GM12878 (cell line): ENCODE measurements at regions not wholly inside any gene's neighbourhood (a gene's known extent, or its start where the extent isn't known, plus 50 kb on each side); places are given as distances from the start of the nearest gene placed in this dataset.

Source experiments
- ATAC-seq: fragments of 200-7000 bp; cut with Tn5 transposase; 3 replicates; pipeline ENCODE4 v1.9.1; 2020; ENCODE audit warnings: mild to moderate bottlenecking, moderate library complexity
- BruUV-seq: library from RNA; stranded (reverse); fragments of 400-500 nt; replicated peaks from 2 replicates; lab custom pipeline; 2021; lab: Mats Ljungman, UMichigan
- CTCF ChIA-PET: fragments of 300-600 bp; sonication (Branson Sonifier 250); formaldehyde crosslinking; extraction: SDS; loops from one replicate; lab custom pipeline; 2021; ENCODE audit warnings: inconsistent platforms; lab: Yijun Ruan, JAX
- POLR2A ChIA-PET: fragments of 350-600 bp; formaldehyde crosslinking; extraction: SDS; loops from one replicate; lab custom pipeline; 2021; ENCODE audit warnings: inconsistent platforms; lab: Charles Lee
- RAD21 ChIA-PET: fragments of 300-600 bp; sonication (Branson Sonifier 250); formaldehyde crosslinking; loops from one replicate; lab custom pipeline; 2023; ENCODE audit warnings: antibody characterized with exemption; ENCODE audit not compliant: unreplicated experiment; lab: Charles Lee
- SMC1A ChIA-PET: fragments of 300-600 bp; sonication (Branson Sonifier 250); formaldehyde crosslinking; loops from one replicate; lab custom pipeline; 2023; ENCODE audit not compliant: unreplicated experiment, uncharacterized antibody; lab: Charles Lee
- DNase-seq: peaks from one replicate; pipeline ENCODE4 v3.0.0-alpha.2; 2011; ENCODE audit warnings: low read depth, low spot score
- FAIRE-seq: peaks from 3 replicates; lab custom pipeline; 2011; peaks lifted over from hg19 to GRCh38; lab: Jason Lieb, UNC
- H2AFZ ChIP-seq: 2 replicates; pipeline ENCODE4 v1.6.0; 2011; ENCODE audit warnings: low read depth, low read length, control low read depth; ENCODE audit not compliant: control insufficient read depth
- H3K27ac ChIP-seq: 2 replicates; pipeline ENCODE4 v1.5.1; 2011; ENCODE audit warnings: control low read depth; ENCODE audit not compliant: control insufficient read depth, insufficient read depth
- H3K27me3 ChIP-seq, 2 experiments: replicated peaks in 1 of 2; 2 replicates each; pipeline versions ENCODE4 v1.6.0 to v1.6.1; 2011; ENCODE audit warnings: low read length in 1 of 2; ENCODE audit not compliant: control insufficient read depth in 2 of 2, insufficient read depth in 2 of 2
- H3K36me3 ChIP-seq, 2 experiments: 2 replicates each; pipeline ENCODE4 v1.5.1; 2011; ENCODE audit warnings: low read length in 1 of 2; ENCODE audit not compliant: control insufficient read depth in 2 of 2, insufficient read depth in 2 of 2
- H3K4me1 ChIP-seq: 2 replicates; pipeline ENCODE4 v1.6.1; 2011; ENCODE audit warnings: mild to moderate bottlenecking, low read length, moderate library complexity, mixed read lengths; ENCODE audit not compliant: control insufficient read depth, insufficient read depth
- H3K4me2 ChIP-seq: 2 replicates; pipeline ENCODE4 v1.6.0; 2011; ENCODE audit warnings: control low read depth; ENCODE audit not compliant: control insufficient read depth, insufficient read depth
- H3K4me3 ChIP-seq: fragments of 200-600 bp; sonication (generic); 2 replicates; pipeline ENCODE4 v1.5.1; 2016
- H3K79me2 ChIP-seq: 2 replicates; pipeline ENCODE4 v1.6.0; 2011; ENCODE audit warnings: low read length; ENCODE audit not compliant: control insufficient read depth, insufficient read depth
- H3K9ac ChIP-seq: 2 replicates; pipeline ENCODE4 v1.8.0; 2011; ENCODE audit warnings: low read length, control low read depth, mixed read lengths; ENCODE audit not compliant: control insufficient read depth, insufficient read depth
- H3K9me3 ChIP-seq: replicated peaks from 3 replicates; pipeline ENCODE4 v1.5.1; 2011; ENCODE audit warnings: mild to moderate bottlenecking, low read length; ENCODE audit not compliant: control insufficient read depth, insufficient read depth
- H4K20me1 ChIP-seq: 2 replicates; pipeline ENCODE4 v1.6.0; 2011; ENCODE audit not compliant: control insufficient read depth, insufficient read depth
- BCL3 ChIP-seq: IDR thresholded peaks from 2 replicates; pipeline ENCODE4 v1.6.1; 2011; ENCODE audit warnings: borderline replicate concordance, low read depth, mild to moderate bottlenecking, moderate library complexity, low read length; ENCODE audit not compliant: insufficient read depth, poor library complexity, severe bottlenecking
- EZH2 ChIP-seq: IDR thresholded peaks from 2 replicates; pipeline ENCODE4 v1.6.1; 2012; ENCODE audit warnings: low read depth, mild to moderate bottlenecking, control low read depth, inconsistent platforms, low read length, borderline replicate concordance; ENCODE audit not compliant: control insufficient read depth
- HDAC2 ChIP-seq: fragments of 200-600 bp; sonication (generic); IDR thresholded peaks from 2 replicates; pipeline ENCODE4 v1.6.1; 2017
- HDAC6 ChIP-seq: fragments of 200-600 bp; sonication (generic); IDR thresholded peaks from one replicate; pipeline ENCODE4 v1.8.0; 2017; ENCODE audit warnings: antibody characterized with exemption; ENCODE audit not compliant: unreplicated experiment
- HSF1 ChIP-seq: fragments of 150-350 bp; IDR thresholded peaks from 2 replicates; pipeline ENCODE4 v1.6.1; 2014; ENCODE audit warnings: mild to moderate bottlenecking, low read depth, low read length
- NFXL1 ChIP-seq: fragments of 450-650 bp; IDR thresholded peaks from 2 replicates; pipeline ENCODE4 v1.6.1; 2017; ENCODE audit warnings: antibody characterized with exemption, mild to moderate bottlenecking, borderline replicate concordance
- RAD21 ChIP-seq: IDR thresholded peaks from 2 replicates; pipeline ENCODE4 v1.6.1; 2011; ENCODE audit warnings: mild to moderate bottlenecking, low read depth, low read length, moderate library complexity; ENCODE audit not compliant: insufficient read depth
- SMARCA5 ChIP-seq: fragments of 450-650 bp; IDR thresholded peaks from 2 replicates; pipeline ENCODE4 v1.6.1; 2017; ENCODE audit warnings: mild to moderate bottlenecking
- SMC3 ChIP-seq: IDR thresholded peaks from 2 replicates; pipeline ENCODE4 v1.6.1; 2011; ENCODE audit warnings: low read length, improper control_type of control experiment, borderline replicate concordance
- TAF1 ChIP-seq: IDR thresholded peaks from 2 replicates; pipeline ENCODE4 v1.6.1; 2011; ENCODE audit warnings: mild to moderate bottlenecking, low read depth, low read length, borderline replicate concordance
- TBL1XR1 ChIP-seq: IDR thresholded peaks from 2 replicates; pipeline ENCODE4 v1.6.1; 2012; ENCODE audit warnings: low read depth, low read length, improper control_type of control experiment
- ZBTB40 ChIP-seq: fragments of 450-650 bp; IDR thresholded peaks from 2 replicates; pipeline ENCODE4 v1.6.1; 2016; ENCODE audit warnings: mild to moderate bottlenecking, moderate library complexity, borderline replicate concordance
- WGBS: methylation state at CpG from one replicate; pipeline ENCODE4 v1.1.6; 2016; ENCODE audit warnings: low lambda C conversion rate; ENCODE audit not compliant: insufficient replicate concordance, insufficient coverage; ENCODE audit errors: missing lambda C conversion rate; 5-methylcytosine and 5-hydroxymethylcytosine counted together
- in situ Hi-C: fragments of 300-500 bp; cut with MboI; formaldehyde crosslinking; loops from 9 replicates; pipeline ENCODE4 v1.14.3; 2018; ENCODE audit warnings: mixed read lengths
- intact Hi-C: fragments of 100-400 bp; cut with micrococcal nuclease; formaldehyde crosslinking; loops from one replicate; pipeline ENCODE4 v1.14.2; 2022; ENCODE audit not compliant: unreplicated experiment

- TF ChIP-seq SMC3: no peak
- no peak for TF ChIP-seq HSF1
- TF ChIP-seq BCL3: no peak
- no peak for TF ChIP-seq HDAC2
- no peak for TF ChIP-seq NFXL1
- no peak for TF ChIP-seq TAF1
- TF ChIP-seq EZH2: no peak
- no peak for TF ChIP-seq ZBTB40
- TF ChIP-seq HDAC6: no peak
- TF ChIP-seq RAD21: no peak
- TF ChIP-seq TBL1XR1: no peak
- no peak for TF ChIP-seq SMARCA5
- WGBS: 50% methylated on average over 6 of the region's 6 CpGs
Measured at GRCh38 chr5:34516686-34517085, 139.4 kb upstream of the RAI14 start.

More at GRCh38 chr5:34516686-34517085, 139.4 kb upstream of the RAI14 start:
- intact Hi-C loops (no loop called here), in situ Hi-C loops (no loop called here)
- ChIA-PET RAD21 (no interaction called here), POLR2A (no interaction called here), CTCF (interaction anchor here (1.6 kb wide), 1 partner anchor 31 kb away, joined by 5 read pairs; no protein-coding TSS in a partner anchor), SMC1A (no interaction called here)
- H3K9me3 ChIP-seq: no peaks in the 10 kb centered on the region
- no peaks in the 10 kb centered on the region for H3K36me3 ChIP-seq
- no peak for ATAC-seq
- H3K9ac ChIP-seq: no peak overlapping the region
- FAIRE-seq: no peak
- no peak for DNase-seq
- no peaks in the 10 kb centered on the region for H3K79me2 ChIP-seq
- no TSS peak for BruUV-seq
- no peak overlapping the region for H3K4me2 ChIP-seq
- H3K27me3 ChIP-seq: no peaks in the 10 kb centered on the region
- H3K4me3 ChIP-seq: no peak overlapping the region
- no peaks in the 10 kb centered on the region for H3K4me1 ChIP-seq
- H4K20me1 ChIP-seq: no peaks in the 10 kb centered on the region
- no peak overlapping the region for H3K27ac ChIP-seq
- no peak overlapping the region for H2AFZ ChIP-seq
